ENCODE measurements at regions not wholly inside any gene's neighbourhood (a gene's known extent, or its start where the extent isn't known, plus 50 kb on each side); places are given as distances from the start of the nearest gene placed in this dataset.
A peak's percentile ranks its signal among the peaks of the same experiment; 100 is the strongest.

DNA sequence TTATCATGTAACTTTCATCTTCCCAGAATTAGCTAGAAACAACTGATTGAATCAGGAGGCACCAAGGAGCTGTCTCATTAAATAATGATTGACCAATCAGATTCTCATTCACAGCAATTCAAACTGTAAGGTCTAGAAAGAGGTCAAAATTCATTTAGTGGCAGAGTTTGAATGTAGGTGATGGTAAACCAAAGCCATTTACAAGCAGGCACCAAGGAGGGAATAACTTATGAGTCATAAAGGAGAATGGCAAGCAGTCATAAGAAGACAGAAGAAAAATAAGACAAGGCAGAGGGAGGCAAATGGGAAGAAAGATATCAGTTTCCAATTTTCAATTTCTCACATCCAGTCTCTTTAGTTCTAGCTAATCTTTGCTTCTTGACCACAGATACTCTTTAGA, 52.9 kb upstream of the DEFB112 start:
- no peak for DNase-seq

DNA sequence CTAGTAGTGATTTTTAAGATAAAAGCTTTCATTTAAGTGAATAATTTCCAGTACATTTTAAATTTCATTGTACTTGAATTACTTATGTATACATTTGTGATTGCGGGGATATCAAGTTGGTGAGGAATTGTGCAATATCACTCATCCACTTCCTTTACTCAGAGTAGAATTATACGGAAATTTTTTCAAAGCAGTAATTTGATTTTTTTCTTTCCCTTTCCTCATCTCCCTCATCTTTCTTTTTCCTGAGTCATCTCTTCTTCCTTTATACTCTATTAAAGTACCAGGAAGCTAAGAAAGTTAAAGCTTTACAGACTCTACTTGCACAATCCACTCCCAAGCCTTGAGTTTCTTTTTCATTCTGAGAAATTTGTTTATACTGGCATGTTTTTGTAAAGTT, 60.9 kb upstream of the DEFB112 start:
- DNase-seq: no peak

DNA sequence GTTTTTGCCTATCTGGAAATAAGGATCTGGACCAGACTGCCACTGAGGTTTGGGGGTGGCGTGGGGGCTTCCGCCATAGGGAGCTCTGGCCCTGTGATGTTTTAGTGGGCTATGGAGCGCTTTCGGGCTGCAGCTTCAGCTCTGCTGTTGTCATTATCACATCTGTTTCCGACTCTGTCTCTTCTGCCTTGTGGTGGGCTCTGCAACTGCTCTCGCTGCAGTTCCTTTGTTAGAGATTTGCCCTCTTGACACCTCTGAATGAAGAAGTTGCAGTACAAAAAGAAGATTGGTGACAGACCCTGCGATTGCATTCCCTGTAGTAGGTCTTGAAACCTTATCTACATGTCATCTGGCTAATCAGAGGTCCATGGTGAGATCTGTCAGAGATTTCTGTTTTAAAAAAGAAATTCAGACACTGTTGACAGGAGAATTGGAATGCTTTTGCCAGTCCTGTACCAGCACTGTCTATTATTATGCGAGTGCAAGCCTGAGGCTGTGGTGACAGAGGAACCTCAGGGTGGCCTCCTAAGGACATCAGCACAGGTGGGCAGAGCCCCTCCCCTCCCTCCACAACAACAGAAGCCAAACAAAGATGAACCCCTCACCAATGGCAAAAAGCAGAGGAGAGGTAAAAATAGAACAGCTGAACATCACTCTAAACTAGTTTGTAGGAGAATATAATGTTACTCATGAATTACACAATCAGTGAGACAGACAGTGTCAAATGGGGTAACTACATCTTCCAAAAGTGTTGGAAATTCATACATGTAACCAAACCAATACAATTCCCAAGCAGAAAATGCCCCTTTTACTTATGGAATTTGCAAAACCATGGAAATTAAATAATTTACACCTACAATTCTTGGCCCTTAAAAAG, 63.5 kb upstream of the DEFB112 start:
- no peak for DNase-seq

DNA sequence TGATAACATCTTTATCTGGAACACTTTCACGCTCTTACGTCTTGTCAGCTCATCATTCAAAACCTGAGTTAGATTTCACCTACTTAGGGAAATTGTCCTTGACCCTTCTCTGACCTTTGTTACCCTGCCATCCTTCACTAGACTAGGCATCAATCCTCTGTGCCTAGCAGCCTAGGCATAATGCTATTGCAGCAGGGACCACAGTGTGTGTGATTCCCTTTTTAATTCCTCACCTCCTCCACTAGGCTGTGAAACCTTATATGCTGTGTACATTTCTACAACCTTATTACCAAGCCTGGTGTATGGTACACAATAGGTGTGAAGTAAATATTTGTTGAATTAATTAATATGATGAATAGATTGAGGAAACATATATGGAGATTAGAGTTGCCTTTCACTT, 66.7 kb upstream of the DEFB112 start:
- DNase-seq: peak; percentile 89

DNA sequence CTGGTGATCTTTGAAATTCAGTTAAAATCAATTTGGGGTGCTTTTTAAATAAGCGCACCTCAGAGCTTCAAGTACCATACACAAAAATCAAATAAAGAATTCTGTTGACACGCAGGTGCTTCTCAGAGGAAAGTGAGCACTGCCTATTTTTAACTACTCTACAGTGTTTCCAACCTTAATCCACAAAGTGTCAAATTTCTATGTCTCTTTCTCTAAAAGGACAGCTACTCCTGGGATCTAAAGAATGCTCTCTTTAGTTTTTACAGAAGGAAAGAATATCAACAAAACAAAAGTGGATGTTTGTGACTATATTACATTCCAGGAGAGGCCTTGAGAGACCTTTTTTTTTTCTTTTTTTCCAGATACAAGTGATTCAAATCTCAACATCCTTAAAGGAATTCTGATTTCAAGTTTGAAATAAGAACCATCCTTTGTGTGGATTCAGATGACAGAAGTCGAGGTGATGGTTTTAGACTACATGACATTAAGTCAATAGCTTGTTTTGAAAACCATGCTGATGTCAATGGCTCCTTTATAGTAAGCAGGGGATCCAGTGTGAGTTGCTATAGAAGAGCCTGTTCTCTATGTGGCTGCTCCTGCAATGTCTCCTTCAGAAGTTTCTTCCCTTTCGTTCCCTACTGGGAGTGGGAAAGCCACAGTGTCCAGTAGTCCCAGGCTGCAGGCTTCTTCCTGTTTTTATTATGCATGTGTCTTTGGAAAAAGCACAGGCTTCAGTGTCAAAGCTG, 67.2 kb upstream of the DEFB112 start:
- DNase-seq: peak; percentile 89

DNA sequence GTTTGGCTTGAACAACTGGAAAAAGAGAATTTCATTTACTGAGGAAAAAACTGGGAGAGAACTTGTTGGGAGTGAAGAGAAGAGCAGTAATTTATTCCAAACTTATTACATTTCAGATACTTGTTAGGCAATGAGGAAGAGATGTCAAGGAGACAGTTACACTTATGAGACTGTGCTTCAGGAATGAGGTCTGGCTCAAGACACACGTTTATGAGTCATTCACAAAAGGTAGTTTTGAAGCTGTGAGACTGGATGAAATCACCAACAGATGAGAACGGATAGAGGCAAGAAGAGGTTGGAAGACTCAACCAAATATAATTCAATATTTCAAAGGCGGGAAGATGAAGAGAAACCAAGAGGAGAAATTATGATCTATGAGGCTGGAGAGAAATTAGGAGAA, 70.6 kb upstream of the DEFB112 start:
- DNase-seq: no peak

DNA sequence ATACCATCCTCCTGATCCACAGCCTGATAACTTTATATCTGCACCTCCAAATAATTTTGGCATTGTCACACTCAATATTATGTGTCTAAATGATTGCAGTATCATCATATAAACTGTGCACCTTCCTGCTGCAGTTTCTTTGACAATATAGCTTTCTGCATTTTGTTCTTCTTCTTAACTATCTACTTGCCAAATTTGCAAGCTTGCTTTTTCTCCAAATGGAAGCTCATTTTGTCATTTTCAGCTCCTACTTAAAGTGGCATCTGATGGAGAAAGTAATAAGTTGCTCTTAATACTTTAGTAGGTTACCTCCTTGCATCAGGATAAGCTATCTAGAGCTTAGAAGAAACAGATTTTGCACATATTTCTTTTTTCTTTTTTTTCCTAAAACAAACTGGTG, 74.0 kb upstream of the DEFB112 start:
- no peak for DNase-seq

DNA sequence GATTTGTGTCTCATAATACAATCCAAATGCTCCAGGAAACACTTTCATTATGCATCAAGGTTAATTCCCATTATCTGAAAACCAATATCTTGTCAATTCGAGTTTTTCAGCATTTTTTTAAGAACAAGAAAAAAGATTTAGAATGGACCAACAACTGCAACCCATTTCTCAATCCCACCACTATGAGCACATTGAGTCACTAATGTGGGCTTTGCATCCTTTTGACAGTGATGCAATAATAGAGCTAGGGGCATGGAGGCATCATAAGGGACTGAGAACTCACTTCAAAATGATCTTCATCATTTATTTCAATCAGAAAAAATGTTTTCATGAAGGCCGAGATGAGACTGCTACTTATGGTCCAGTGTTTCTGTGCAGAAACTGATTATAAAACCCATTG, 74.8 kb upstream of the DEFB112 start:
- no peak for DNase-seq

DNA sequence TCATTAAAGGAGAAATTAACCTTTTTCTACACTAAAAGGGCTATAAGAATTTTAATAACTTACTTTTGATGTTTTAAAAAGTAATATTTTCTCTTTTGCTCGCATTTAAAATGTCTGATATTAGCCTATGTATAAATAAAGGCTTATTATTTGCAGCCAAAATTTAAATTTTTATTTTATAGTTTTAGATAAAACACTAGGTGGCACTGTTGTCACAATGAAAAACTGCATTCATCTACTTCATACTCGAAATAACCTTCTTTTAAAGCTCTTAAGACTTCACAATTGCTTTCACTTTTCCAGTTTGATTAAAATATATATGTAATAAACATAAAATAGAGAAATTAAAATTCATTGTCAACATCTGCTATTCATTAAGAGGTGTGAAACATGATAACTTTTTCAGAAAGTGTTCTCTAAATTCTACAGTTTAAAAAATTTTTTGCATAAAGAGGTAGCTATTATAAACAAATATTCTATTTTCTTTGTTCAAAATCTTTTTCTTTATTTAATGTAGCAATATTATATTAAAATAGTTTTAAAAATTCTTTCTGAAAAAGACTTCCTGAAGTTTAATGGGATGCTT, 78.8 kb upstream of the DEFB112 start:
- DNase-seq: peak; percentile 52

DNA sequence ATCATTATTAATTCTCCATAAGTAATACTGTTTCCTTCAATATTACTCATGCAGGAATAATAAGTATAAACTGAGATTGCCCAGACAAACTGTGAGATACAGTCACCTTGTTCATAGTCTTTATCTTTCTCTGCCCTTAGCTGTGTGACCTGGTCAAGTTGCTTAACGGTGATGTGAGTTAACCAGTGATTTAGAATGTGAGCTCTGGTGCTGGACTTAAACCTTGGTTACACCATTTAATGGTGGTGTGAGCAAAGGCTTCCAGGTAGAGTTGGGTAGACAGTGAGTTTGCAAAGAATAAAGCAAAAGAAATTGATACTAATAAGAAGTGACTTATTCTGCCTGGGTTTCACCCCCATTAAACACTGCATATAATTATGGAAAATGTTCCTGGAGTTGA, 86.2 kb upstream of the DEFB112 start:
- DNase-seq: no peak

DNA sequence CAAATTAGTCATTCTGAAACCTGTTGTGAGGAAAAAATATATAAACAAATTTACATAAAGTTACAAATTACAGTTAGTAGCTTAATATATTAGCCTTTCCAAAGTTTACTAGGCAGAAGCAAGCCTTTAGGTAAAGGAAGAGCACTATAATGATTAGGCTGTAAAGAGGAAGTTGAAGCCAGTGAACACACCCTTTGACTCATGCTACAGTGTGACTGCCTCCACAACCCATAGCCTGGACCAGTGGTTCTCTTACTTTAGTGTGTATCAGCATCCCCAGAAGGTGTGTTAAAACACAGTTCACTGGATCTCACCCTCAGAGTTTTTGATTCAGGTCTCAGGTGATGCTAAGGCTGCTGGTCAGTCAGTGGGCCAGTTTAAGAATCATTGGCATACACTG, 91.4 kb upstream of the DEFB112 start:
- no peak for DNase-seq

DNA sequence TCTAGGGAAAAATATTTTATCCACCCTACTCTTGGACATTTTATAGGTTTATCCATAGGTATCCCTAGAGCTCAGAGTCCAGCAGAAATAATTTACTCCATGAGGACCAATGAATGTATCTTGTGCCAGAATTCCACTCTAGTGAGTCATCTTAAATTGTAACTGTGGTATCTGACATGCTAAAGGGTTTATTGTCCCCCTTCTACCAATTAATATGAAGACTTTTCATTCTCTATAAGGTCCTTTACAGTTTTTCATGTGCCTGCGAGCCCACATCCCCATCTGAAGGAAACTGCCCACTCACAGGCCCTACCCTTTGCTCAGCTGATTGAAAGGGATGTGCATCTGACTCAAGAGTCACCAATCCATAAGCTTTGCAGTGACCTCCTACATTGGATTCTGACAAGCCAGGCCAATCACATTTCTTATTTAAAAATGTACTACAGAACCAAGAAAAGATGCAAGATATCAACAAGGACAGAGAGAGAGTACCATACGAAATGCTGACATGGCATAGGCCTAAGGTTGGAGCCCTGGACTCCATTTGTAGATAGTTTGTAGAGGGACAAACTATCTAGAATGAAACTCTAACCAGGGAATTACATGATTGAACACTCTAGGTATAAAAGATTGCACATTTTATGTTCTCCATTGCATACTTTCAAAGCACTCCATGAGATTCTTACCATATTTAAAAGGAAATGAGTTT, 93.4 kb upstream of the DEFB112 start:
- DNase-seq: no peak

DNA sequence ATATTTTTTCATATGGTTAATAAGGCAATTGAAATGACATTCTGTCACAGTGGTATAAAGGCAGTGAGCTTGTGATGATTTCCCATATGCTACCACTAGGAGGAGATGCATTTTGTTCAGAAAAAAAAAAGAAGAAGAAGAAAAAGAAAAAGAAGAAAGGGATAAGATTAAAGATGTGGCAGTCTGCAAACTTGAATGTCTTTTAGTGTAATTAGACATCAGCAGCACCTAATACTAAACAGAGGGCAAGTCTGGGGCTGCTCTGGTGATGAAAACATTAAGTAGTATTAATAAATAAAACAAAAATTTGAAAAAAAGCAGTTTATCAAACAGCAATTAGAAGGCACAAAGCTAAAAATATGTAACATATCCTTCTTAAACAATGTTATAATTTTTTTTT, 95.4 kb upstream of the DEFB112 start:
- DNase-seq: peak; percentile 69

DNA sequence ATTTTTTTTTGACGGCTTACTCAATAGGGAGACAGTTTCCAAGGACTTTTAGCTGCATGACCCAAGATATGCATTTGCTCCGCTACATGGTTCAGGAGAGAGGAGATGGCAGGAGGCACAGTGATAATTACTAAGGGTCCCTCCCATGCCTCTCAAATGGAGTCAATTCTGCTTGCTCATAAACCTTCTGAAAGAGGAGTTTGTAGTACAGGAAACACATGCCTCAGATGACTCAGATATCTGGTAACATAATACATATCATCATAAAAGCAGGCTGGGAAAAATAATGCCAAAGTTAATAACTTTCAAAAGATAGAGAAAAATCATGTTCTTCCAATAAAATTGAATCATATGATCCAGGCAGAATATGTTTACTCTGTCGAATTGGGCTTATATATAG, 97.6 kb upstream of the DEFB112 start:
- peak; percentile 73 for DNase-seq

DNA sequence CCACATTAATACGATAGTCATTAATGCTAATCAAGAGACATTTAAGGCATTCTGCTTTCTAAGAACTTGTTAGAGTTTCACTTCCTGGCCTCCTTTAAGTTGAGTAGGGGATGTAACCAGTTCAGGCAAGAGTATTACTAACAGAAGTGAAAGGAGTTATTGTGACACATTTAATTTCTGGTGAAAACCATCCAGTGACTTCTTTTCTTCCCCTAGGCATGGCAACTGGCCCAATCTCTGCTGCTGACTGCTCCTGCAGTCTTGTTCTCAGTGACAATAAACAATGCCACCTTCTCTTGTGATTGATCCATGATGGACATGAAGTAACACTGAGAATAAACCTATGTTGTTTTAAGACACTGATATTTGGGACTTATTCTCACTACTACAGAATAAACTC, 130.9 kb upstream of the DEFB112 start:
- no peak for DNase-seq

DNA sequence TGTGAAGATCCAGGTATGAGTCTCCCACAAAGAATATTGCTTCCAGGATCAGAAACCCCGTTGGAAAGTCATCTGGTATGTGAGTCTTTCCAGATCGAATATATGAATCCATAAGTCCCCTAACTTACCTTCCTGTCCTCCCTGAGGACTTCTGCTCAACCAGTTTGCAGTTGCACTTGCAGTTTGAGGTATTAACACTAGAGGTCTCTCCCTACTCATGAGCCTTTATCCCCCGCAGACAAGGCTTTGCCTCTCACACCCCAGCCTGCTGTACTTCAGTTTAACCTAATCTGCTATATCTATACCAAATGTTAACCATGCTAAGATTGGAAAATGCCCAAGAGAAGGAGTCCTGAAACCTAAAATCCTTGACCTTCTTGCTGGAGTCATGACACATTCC, 135.3 kb upstream of the DEFB112 start:
- peak; percentile 65 for DNase-seq

DNA sequence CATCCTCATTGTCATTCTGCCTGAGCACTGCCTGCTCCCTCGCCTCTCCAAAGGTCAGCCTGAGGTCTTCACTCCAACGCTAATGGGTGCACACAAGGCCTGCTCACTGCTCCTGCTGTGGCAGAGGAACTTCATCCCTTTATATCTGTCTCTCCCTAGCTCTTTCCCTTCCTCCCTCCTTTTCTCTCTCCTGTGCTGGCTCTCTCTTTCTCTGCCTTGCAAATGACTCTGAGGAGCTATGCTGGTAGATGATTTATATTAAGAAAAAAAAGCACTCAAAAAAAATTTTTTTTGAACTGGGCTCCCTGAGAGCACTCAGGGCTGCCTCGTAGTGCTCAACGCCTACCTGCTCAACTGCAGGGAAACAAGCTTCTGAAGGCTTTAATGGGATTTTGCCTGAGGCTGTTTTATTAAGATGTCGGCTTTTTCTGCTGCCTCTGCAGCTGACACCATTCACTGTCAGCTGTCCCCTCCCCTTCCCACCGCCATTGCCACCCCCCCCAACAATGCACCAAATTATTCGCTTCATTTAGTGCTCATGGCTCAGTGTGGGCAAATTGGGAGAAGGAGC, 137.7 kb upstream of the DEFB112 start:
- DNase-seq: no peak

DNA sequence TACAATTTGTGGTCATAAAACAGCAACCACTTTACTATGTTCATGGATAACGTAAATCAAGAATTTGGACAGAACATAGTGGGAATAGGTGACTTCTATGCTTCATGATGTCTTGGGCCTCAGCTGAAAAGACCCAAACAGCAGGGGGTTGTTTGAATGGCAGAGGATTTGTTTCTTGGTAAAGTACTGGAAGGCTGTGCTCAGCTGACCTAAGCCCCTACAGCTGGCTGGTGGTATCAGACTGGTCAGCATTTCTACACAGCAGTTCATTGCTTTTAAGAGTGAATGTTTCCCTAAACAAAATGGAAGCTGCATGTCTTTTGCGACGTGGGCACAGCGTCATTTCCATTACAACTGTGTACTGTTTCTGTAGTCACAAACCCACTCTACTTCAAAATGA, 148.5 kb upstream of the DEFB112 start:
- no peak for DNase-seq

DNA sequence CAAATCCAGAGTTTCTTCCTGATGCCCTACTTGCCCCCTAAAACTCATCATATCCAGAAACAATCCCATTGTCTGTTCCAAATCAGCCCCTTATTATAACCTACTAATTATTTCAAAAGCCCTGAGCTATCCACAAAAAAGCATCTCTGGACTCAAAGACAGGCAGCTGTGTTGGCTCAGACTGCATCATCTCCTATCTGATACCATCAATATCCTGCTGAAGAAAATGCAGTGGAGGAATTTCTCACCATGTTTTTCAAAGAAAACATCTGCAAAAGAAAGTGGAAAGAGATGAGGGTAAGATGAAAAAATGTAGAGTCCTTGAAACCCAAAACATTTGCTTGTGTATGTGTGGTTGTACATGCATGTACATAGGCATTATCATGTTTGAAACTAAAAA, 153.0 kb upstream of the DEFB112 start:
- no peak for DNase-seq

DNA sequence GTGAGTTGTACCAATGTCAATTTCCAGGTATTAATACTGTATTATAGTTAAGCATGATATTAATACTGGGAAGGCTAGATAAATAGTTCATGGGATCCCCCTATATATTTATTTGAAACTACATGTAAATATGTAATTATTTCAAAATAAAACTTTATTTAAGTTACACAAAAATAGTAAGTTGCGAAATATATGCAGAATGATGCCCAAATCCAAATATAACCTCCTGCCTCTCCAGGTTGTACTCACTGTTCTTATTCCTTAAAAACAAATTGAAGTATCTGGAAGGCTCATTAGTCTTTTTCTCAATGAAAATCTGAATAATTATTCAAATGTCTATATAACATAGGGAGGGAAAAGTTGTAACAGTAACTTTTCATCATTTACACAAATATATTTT, 161.9 kb upstream of the DEFB112 start:
- DNase-seq: no peak

DNA sequence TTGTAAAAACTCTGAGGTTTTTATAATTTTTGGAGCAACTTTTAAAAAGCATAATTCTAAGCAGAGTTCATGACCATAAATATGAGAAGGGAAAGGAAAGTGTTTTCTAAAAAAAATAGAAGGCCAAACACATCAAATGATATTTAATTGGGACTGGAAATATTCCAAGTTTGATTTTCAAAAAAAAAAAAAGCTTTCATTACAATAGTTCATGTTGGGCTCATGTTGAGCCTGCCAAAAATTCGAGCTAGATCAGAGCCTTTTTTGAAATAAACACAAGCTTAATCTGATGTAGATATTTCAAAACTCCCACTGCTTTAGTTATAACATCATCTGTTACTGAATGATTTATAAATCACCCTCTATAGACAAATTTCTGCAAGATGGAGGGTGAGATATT, 163.4 kb upstream of the DEFB112 start:
- DNase-seq: no peak

DNA sequence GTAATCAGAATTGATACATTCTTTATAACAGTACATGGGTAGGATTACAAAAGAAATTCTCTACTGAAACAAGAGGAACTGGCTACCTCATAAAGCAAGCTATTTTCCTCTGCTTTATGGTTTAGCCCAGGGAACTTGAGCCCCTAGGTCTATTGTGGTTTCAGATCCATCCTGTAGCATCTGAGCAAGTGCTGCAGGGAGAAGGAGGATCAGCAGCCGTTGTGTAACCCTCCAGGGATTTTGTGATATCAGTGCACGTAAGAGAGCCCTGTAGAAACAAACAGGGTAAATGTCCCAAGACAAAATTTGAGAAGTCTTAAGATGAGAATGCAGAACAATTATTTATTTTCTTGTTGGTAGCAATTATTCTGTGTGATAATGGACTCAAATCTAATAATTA, 165.2 kb upstream of the DEFB112 start:
- no peak for DNase-seq

DNA sequence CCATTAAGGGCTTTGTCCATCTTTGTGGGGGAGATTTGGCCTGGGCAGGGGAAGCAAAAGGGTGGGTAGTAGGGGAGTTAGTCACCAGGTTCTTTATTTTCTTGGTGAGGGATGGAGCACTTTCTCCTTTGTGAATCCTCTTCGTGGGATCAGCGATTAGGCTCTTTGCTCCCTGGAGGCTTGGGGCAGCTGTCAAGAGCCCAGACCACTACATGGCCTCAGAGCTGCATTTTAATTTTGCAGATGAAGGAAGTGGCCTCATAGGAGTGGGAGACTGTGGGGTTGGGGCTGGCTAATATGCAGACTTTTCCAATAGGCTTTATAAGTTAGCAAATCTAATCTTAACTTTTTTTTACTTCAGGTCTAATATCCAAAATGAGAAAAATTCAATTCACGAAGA, 168.1 kb upstream of the DEFB112 start:
- DNase-seq: no peak

All from DMS53 (cell line).